Mesenteric fat pad (tissue), 1 donor: ENCODE measurements at regions not wholly inside any gene's neighbourhood (a gene's known extent, or its start where the extent isn't known, plus 50 kb on each side); places are given as distances from the start of the nearest gene placed in this dataset.
"Not testable (repeated sequence)": the region's sequence is repeated elsewhere in the genome, so short reads cannot be mapped to it uniquely, and the experiment has no call there.

ENCODE experiments used
- DNase-seq: peaks from one replicate; pipeline ENCODE4 v3.0.0-alpha.2; 2020; ENCODE audit warnings: low spot score
- donor health status: DM: yes; HTN: yes; CAD: no.

GRCh38 chr3:80754969-80755368, 987.2 kb upstream of the ROBO1 start:
- DNase-seq, result no peak

- DNase-seq, result no peak
Observed at GRCh38 chr3:80753021-80753420, 985.2 kb upstream of the ROBO1 start.

- DNase-seq, result no peak
Observed at GRCh38 chr3:80750637-80751036, 982.8 kb upstream of the ROBO1 start.

- no peak for DNase-seq
Observed at GRCh38 chr3:80734920-80735319, 967.1 kb upstream of the ROBO1 start.

DNA sequence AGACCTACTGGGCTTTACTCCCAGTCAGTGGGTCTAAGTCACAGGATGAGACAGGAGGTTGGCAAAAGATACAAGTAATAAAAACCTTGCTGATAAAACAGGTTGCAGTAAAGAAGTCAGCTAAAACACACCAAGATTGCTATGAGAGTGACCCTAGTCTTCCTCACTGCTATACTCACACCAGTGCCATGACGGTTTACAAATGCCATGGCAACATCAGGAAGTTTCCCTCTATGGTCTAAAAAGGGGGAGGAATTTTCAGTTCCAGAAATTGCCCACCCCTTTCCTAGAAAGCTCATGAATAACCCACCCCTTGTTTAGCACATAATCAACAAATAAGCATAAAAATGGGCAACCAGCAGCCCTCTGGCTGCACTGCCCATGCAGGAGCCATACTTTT, 966.7 kb upstream of the ROBO1 start:
- DNase-seq, result no peak

DNA sequence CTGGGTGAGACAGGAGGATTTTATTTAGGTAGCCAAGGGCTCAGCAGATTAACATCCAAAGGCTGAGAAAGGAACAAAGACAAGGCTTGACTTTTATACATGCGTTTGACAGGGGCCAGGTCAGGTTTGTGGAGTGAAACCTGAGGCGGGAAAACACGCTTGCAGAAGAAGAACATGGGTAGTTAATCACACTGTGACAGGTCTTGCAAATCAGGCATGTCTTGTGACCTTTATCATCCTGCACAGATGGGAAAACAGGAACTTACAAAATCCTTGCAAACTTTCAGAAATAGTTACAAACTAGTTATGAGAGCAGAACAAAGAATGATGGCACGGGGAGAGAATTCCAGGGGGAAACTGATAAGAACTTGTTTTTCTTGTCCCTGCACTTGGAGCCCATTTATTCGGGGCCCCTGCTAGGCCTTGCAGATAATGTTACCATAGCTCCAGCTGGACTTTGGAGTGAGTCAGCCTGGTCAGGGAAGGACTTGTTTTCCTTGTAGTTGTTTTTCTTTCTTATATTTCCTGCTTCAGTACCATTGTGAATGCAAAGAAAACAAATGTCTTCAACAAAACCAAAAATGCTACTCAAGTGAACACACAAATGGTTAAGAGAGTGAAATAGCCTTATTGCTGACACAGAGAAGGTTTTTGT, 965.9 kb upstream of the ROBO1 start:
- DNase-seq, result no peak

DNA sequence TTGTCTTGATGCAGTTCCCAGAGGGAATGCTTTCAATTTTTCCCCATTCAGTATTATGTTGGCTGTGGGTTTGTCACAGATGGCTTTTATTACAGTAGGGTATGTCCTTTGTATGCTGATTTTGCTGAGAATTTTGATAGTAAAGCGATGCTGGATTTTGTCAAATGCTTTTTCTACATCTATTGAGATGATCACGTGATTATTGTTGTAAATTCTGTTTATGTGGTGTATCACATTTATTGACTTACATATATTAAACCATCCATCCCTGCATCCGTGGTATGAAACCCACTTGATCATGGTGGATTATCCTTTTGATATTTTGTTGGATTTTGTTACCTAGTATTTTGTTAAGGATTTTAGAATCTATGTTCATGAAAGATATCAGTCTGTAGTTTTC, 959.8 kb upstream of the ROBO1 start:
- not testable (repeated sequence) for DNase-seq

DNA sequence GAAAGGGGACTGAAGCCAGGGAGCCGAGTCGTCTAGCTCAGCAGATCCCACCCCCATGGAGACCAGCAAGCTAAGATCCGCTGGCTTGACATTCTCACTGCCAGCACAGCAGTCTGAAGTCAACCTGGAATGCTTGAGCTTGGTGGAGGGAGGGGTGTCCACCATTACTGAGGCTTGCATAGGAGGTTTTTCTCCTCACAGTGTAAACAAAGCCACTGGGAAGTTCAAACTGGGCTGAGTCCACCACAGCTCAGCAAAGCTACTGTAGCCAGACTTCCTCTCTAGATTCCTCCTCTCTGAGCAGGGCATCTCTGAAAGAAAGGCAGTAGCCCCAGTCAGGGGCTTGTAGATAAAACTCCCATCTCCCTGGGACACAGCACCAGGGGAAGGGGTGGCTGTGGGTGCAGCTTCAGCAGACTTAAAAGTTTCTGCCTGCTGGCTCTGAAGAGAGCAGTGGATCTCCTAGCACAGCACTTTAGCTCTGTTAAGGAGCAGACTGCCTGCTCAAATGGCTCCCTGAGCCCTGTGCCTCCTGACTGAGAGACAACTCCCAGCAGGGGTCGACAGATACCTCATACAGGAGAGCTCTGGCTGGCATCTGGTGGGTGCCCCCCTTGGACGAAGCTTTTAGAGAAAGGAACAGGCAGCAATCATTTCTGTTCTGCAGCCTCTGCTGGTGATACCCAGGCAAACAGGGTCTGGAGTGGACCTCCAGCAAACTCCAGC, 942.0 kb upstream of the ROBO1 start:
- not testable (repeated sequence) for DNase-seq

GRCh38 chr3:80705290-80705689, 937.5 kb upstream of the ROBO1 start:
- no peak for DNase-seq

- DNase-seq, result no peak
Observed at GRCh38 chr3:80701349-80701748, 933.6 kb upstream of the ROBO1 start.

DNA sequence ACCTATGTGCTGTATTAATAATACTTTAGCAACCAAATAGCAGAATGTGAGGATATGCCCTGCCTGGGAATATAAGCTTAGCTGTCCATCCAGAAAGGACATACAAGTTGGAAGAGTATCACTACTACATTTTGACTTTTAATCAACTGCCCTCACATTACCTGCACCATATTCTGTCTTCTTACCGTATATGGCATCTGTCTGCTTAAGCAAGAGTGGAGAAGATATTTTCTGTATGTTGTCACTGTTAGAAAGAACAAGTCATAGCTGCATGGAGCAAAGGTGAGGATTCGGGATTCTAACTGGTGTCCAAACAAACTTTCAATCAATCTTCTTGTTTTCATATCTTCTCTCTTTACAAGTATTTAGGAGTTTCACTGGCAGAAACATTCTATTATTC, 929.5 kb upstream of the ROBO1 start:
- no peak for DNase-seq

DNA sequence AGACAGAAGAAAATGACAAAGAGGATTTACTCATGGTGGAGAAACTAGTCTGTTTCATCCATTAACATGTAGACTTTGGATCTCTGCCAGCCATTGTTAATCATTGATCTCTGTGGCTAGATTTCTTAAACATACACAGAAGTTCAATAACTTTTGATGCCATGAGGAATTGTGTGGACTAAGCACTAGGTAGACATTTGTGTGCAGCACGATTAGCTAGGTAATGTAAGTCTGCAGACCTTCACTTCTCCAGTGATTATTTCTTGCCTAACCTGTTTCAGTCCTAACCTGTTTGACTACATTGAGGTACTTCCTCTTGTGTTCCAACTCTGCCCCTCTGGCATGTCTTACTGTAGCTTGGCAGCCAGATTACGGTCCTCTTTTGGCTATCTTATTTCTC, 928.5 kb upstream of the ROBO1 start:
- DNase-seq, result no peak

DNA sequence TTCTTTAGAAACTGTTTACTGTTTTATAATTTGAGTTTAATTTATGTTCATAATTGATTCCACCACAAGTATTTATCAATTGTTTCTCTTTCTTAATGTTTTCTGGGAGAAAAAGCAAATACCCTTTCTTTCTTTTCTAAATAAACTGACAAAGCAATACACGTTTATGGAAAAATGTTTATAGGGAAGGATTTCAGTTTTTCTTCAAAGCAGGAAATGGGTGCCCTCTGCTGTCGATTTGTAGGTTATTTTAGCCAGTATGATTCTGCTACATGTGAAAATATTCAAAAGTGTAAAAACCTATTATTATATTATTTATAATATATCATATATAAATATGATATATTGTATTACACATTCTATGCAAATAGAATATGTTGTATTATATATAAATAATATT, 921.0 kb upstream of the ROBO1 start:
- DNase-seq, result no peak

DNA sequence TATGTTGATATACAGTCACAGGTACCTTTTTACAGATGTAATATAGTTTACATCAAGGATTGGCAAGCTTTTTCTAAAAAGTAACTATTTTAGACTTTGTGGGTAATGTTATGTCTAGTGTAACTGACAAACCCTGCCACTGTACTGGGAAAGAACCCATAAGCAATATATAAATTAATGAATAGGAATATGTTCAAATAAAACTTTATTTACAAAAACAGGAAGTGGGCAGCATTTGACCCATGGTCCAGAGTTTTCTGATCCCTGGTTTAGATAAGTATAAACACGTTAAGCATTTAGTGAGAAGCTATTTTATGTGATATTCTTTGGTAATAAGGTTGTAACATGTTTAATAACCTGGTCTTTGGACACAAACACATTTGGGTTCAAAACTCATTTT, 915.2 kb upstream of the ROBO1 start:
- DNase-seq, result no peak

DNA sequence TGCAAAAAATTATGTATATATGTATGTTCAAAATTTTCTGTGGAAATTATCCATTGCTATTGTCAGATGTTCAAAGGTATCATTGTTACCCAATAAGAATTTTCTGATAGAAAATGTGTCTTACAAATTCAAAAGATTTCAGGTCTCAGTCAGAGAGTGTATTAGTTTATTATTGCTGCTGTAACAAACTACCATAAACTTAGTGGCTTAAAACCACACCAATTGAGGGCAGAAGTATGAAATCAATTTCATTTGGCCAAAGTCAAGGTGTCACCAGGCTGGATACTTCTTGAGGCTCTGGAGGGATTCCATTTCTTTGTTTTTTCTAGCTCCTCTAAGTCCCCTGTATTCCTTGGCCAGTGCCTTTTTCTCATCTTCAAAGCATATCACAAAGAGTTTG, 914.4 kb upstream of the ROBO1 start:
- no peak for DNase-seq

DNA sequence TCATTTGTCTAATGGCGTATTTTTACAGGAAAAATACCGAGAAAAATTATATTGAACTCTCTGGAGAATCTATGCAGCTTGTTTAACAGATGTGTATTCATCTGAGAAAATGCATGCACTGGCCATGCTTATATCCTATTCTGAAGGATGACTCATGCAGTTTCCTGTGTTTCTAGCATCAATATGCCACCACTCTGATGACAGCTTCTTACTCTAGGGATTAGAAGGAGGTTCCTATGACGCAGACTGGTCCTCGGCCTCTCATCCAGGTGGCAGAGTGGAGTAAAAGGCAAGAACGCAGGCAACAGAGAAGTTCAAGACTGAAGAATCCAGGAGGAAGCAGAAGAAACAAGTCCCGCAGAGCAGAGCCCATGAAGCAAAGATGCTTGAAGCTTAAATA, 910.0 kb upstream of the ROBO1 start:
- no peak for DNase-seq

GRCh38 chr3:80676866-80677265, 909.1 kb upstream of the ROBO1 start:
- no peak for DNase-seq

GRCh38 chr3:80676261-80676660, 908.5 kb upstream of the ROBO1 start:
- DNase-seq, result no peak

- DNase-seq, result no peak
Observed at GRCh38 chr3:80675790-80676189, 908.0 kb upstream of the ROBO1 start.

DNA sequence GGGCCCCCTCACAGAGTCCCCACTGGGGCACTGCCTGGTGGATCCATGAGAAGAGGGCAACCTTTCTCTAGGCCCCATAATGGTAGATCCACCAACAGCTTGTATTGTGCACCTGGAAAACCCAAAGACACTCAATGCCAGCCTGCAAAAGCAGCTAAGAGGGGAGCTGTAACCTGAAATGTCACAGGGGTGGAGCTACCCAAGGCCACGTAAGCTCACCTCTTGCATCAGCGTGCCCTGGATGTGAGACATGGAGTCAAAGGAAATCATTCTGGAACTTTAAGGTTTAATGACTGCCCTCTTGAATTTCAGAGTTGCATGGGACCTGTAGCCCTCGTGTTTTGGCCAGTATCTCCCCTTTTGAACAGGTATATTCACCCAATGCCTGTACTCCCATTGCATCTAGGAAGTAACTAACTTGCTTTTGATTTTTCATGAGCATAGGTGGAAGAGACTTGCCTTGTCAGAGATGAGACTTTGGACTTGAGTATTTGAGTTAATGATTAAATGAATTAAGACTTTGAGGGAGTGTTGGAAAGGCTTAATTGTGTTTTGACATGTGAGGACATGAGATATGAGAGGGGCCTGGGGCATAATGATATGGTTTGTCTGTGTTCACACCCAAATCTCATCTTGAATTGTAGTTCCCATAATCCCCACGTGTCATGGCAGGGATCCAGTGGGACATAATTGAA, 900.9 kb upstream of the ROBO1 start:
- DNase-seq, result no peak

- no peak for DNase-seq
Observed at GRCh38 chr3:80668100-80668499, 900.3 kb upstream of the ROBO1 start.

DNA sequence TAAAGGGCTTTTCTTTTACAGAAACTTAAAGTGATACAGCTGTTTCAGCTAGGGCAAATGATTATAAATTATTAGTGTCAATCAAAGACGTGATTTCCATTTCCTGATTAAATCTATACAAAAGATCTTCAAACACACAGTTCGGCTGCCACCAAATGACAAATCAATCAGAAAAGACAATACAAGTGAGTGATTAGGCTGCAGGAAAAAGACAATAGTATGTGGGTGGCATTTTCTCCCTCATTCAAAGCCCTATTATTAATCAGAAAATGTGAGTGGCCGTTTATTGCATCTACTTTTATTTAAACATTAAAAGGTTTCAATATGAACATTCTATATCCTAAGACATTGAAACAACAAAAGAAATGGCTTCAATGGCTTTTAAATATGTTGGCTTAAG, 895.6 kb upstream of the ROBO1 start:
- DNase-seq, result no peak

- no peak for DNase-seq
Observed at GRCh38 chr3:80655216-80655615, 887.4 kb upstream of the ROBO1 start.
